ENCODE measurements at regions not wholly inside any gene's neighbourhood (a gene's known extent, or its start where the extent isn't known, plus 50 kb on each side); places are given as distances from the start of the nearest gene placed in this dataset.

- no peak for TF ChIP-seq RAD21 (conservative IDR thresholded peaks at IDR 0.05)
These were observed 370.8 kb downstream of the CTTN start (continued) for GRCh38 chr11:70769106-70769505.

GRCh38 chr11:70769521-70769920, 371.2 kb downstream of the CTTN start:
- Histone ChIP-seq H3K9me2 (ENCODE audit: insufficient read depth, low read length) (no peaks in the 10 kb centered on the region), H3K9ac (ENCODE audit: low read length) (no peak overlapping the region), H4K20me1 (ENCODE audit: insufficient read depth) (no peaks in the 10 kb centered on the region), H3K27ac (ENCODE audit: low read length) (no peak overlapping the region), H3K27me3 (ENCODE audit: insufficient read depth, low read depth, low read length) (no peaks in the 10 kb centered on the region), H3K4me3 (ENCODE audit: low read length) (no peak overlapping the region), H3K79me2 (replicated peaks; ENCODE audit: insufficient read depth, low read length) (no peaks in the 10 kb centered on the region), H3K9me3 (ENCODE audit: low read length) (no peaks in the 10 kb centered on the region), H3F3A (ENCODE audit: insufficient read depth, low read length, poor library complexity, severe bottlenecking) (no peaks in the 10 kb centered on the region), H3K4me2 (ENCODE audit: low read length) (no peak overlapping the region), H3K36me3 (ENCODE audit: insufficient read depth, low read length) (no peaks in the 10 kb centered on the region), H2AFZ (ENCODE audit: low read depth, low read length) (no peak overlapping the region)
- TF ChIP-seq POLR2AphosphoS5 (IDR thresholded peaks at IDR 0.05) (no peak), EP300 (conservative IDR thresholded peaks at IDR 0.05; ENCODE audit: poor library complexity, severe bottlenecking) (no peak), EZH2 (IDR thresholded peaks at IDR 0.05; ENCODE audit: borderline replicate concordance, insufficient read depth, low read length, poor library complexity, severe bottlenecking) (no peak), RAD21 (conservative IDR thresholded peaks at IDR 0.05) (no peak), CTCF (IDR thresholded peaks at IDR 0.05; ENCODE audit: poor library complexity, severe bottlenecking) (no peak), REST (IDR thresholded peaks at IDR 0.05; ENCODE audit: borderline replicate concordance) (no peak), TAF1 (IDR thresholded peaks at IDR 0.05; ENCODE audit: low read depth) (no peak), MXI1 (conservative IDR thresholded peaks at IDR 0.05; ENCODE audit: poor library complexity, severe bottlenecking) (no peak), SMC3 (conservative IDR thresholded peaks at IDR 0.05; ENCODE audit: poor library complexity) (no peak)

GRCh38 chr11:70771099-70771885, 373.0 kb downstream of the CTTN start:
- Histone ChIP-seq H3K27me3 (ENCODE audit: insufficient read depth, low read depth, low read length) (no peaks in the 10 kb centered on the region), H3K36me3 (ENCODE audit: insufficient read depth, low read length) (no peaks in the 10 kb centered on the region), H3K9me2 (ENCODE audit: insufficient read depth, low read length) (no peaks in the 10 kb centered on the region), H3K79me2 (replicated peaks; ENCODE audit: insufficient read depth, low read length) (no peaks in the 10 kb centered on the region), H3K9ac (ENCODE audit: low read length) (no peak overlapping the region), H3F3A (ENCODE audit: insufficient read depth, low read length, poor library complexity, severe bottlenecking) (no peaks in the 10 kb centered on the region), H3K27ac (ENCODE audit: low read length) (no peak overlapping the region), H2AFZ (ENCODE audit: low read depth, low read length) (no peak overlapping the region), H3K4me3 (ENCODE audit: low read length) (no peak overlapping the region), H4K20me1 (ENCODE audit: insufficient read depth) (no peaks in the 10 kb centered on the region), H3K9me3 (ENCODE audit: low read length) (no peaks in the 10 kb centered on the region), H3K4me2 (ENCODE audit: low read length) (no peak overlapping the region)
- TF ChIP-seq POLR2AphosphoS5 (IDR thresholded peaks at IDR 0.05) (no peak), EP300 (conservative IDR thresholded peaks at IDR 0.05; ENCODE audit: poor library complexity, severe bottlenecking) (no peak), CTCF (IDR thresholded peaks at IDR 0.05; ENCODE audit: poor library complexity, severe bottlenecking) (no peak), SMC3 (conservative IDR thresholded peaks at IDR 0.05; ENCODE audit: poor library complexity) (no peak), TAF1 (IDR thresholded peaks at IDR 0.05; ENCODE audit: low read depth) (no peak), EZH2 (IDR thresholded peaks at IDR 0.05; ENCODE audit: borderline replicate concordance, insufficient read depth, low read length, poor library complexity, severe bottlenecking) (no peak), RAD21 (conservative IDR thresholded peaks at IDR 0.05) (no peak), MXI1 (conservative IDR thresholded peaks at IDR 0.05; ENCODE audit: poor library complexity, severe bottlenecking) (no peak), REST (IDR thresholded peaks at IDR 0.05; ENCODE audit: borderline replicate concordance) (no peak)
